Liver (tissue), 8 donors: ENCODE measurements at regions not wholly inside any gene's neighbourhood (a gene's known extent, or its start where the extent isn't known, plus 50 kb on each side); places are given as distances from the start of the nearest gene placed in this dataset.

ENCODE experiments used
- DNase-seq: peaks from one replicate; pipeline ENCODE4 v3.0.0-alpha.2; 2017; ENCODE audit warnings: low spot score
- H3K27ac ChIP-seq, 2 donors: one replicate each; pipeline ENCODE4 v1.7.0; 2013; ENCODE audit warnings: inconsistent platforms in 2 of 2, low read length in 2 of 2, control low read depth in 1 of 2, low read depth in 1 of 2, mild to moderate bottlenecking in 1 of 2
- H3K27me3 ChIP-seq, 4 donors: one replicate each; pipeline versions ENCODE4 v1.6.1 to v1.7.0; 2013; ENCODE audit warnings: low read length in 3 of 4, inconsistent platforms in 1 of 4, mild to moderate bottlenecking in 1 of 4, moderate library complexity in 1 of 4; ENCODE audit not compliant: control insufficient read depth in 4 of 4, insufficient read depth in 4 of 4
- H3K36me3 ChIP-seq, 4 donors: one replicate each; pipeline versions ENCODE4 v1.6.1 to v1.7.0; 2013; ENCODE audit warnings: low read length in 3 of 4, mild to moderate bottlenecking in 3 of 4, low read depth in 1 of 4, moderate library complexity in 1 of 4; ENCODE audit not compliant: control insufficient read depth in 4 of 4, insufficient read depth in 3 of 4
- H3K4me1 ChIP-seq, 4 donors: one replicate each; pipeline versions ENCODE4 v1.6.1 to v1.7.0; 2013; ENCODE audit warnings: low read length in 3 of 4, mild to moderate bottlenecking in 3 of 4, moderate library complexity in 1 of 4; ENCODE audit not compliant: control insufficient read depth in 4 of 4, insufficient read depth in 4 of 4
- H3K4me3 ChIP-seq, 3 donors: one replicate each; pipeline versions ENCODE4 v1.6.1 to v1.7.0; 2013; ENCODE audit warnings: low read length in 3 of 3, control low read depth in 1 of 3, low read depth in 1 of 3, mild to moderate bottlenecking in 1 of 3
- H3K9ac ChIP-seq, 2 donors: one replicate each; pipeline ENCODE4 v1.7.0; 2013; ENCODE audit warnings: low read length in 2 of 2, mild to moderate bottlenecking in 2 of 2, moderate library complexity in 2 of 2, control low read depth in 1 of 2, low read depth in 1 of 2
- H3K9me3 ChIP-seq, 4 donors: one replicate each; pipeline versions ENCODE4 v1.6.1 to v1.7.0; 2013; ENCODE audit warnings: low read length in 3 of 4; ENCODE audit not compliant: control insufficient read depth in 4 of 4
- EGR1 ChIP-seq, 2 donors: IDR thresholded peaks; 2 replicates each; pipeline ENCODE4 v1.6.1; 2016 to 2018; ENCODE audit warnings: antibody characterized with exemption in 2 of 2, low read depth in 2 of 2
- FOXA1 ChIP-seq: IDR thresholded peaks from 2 replicates; pipeline ENCODE4 v1.6.1; 2016; ENCODE audit warnings: antibody characterized with exemption
- FOXA2 ChIP-seq: IDR thresholded peaks from 2 replicates; pipeline ENCODE4 v1.6.1; 2016; ENCODE audit warnings: antibody characterized with exemption
- GABPA ChIP-seq, 2 donors: IDR thresholded peaks in 1 of 2; conservative IDR thresholded peaks in 1 of 2; 2 replicates each; pipeline ENCODE4 v1.6.1; 2016; ENCODE audit warnings: antibody characterized with exemption in 2 of 2, mild to moderate bottlenecking in 1 of 2, moderate library complexity in 1 of 2
- HNF4A ChIP-seq, 2 donors: conservative IDR thresholded peaks; 2 replicates each; pipeline ENCODE4 v1.6.1; 2016; ENCODE audit warnings: antibody characterized with exemption in 2 of 2, mild to moderate bottlenecking in 2 of 2
- JUND ChIP-seq, 2 donors: IDR thresholded peaks; 2 replicates each; pipeline ENCODE4 v1.6.1; 2016; ENCODE audit warnings: antibody characterized with exemption in 2 of 2
- NR2F2 ChIP-seq: IDR thresholded peaks from 2 replicates; pipeline ENCODE4 v1.6.1; 2016; ENCODE audit warnings: antibody characterized with exemption
- RAD21 ChIP-seq, 2 donors: IDR thresholded peaks; 2 replicates each; pipeline ENCODE4 v1.6.1; 2016; ENCODE audit warnings: antibody characterized with exemption in 2 of 2, mild to moderate bottlenecking in 2 of 2
- RXRA ChIP-seq, 2 donors: IDR thresholded peaks; 2 replicates each; pipeline ENCODE4 v1.6.1; 2017 to 2018; ENCODE audit warnings: antibody characterized with exemption in 2 of 2, mild to moderate bottlenecking in 1 of 2
- TAF1 ChIP-seq: conservative IDR thresholded peaks from 2 replicates; pipeline ENCODE4 v1.6.1; 2016; ENCODE audit warnings: antibody characterized with exemption, mild to moderate bottlenecking
- WGBS: extraction: QIAGEN DNeasy Blood & Tissue Kit; methylation state at CpG from one replicate; pipeline ENCODE4 v1.1.7; 2013; 5-methylcytosine and 5-hydroxymethylcytosine counted together
- TF ChIP-seq, protein P1 (sequence below): fragments of 150-350 bp; IDR thresholded peaks from 2 replicates; pipeline ENCODE4 v1.5.1; 2017; ENCODE audit warnings: improper control_type of control experiment, low read depth, low read length; ENCODE audit not compliant: missing input control
- TF ChIP-seq, protein P2 (sequence below): IDR thresholded peaks from 2 replicates; pipeline ENCODE4 v1.6.1; 2016; ENCODE audit warnings: antibody characterized with exemption
- TF ChIP-seq, protein P3 (sequence below): IDR thresholded peaks from 2 replicates; pipeline ENCODE4 v1.6.1; 2016; ENCODE audit warnings: antibody characterized with exemption
- TF ChIP-seq, protein P4 (sequence below): IDR thresholded peaks from 2 replicates; pipeline ENCODE4 v1.6.1; 2016; ENCODE audit warnings: antibody characterized with exemption
- TF ChIP-seq, protein P5 (sequence below): IDR thresholded peaks from 2 replicates; pipeline ENCODE4 v1.6.1; 2016; ENCODE audit warnings: antibody characterized with exemption, mild to moderate bottlenecking
- donor health status: healthy.
- donor health status: healthy.
- donor health status: healthy.
- donor health status: healthy.
- donor health status: healthy.

DNA sequence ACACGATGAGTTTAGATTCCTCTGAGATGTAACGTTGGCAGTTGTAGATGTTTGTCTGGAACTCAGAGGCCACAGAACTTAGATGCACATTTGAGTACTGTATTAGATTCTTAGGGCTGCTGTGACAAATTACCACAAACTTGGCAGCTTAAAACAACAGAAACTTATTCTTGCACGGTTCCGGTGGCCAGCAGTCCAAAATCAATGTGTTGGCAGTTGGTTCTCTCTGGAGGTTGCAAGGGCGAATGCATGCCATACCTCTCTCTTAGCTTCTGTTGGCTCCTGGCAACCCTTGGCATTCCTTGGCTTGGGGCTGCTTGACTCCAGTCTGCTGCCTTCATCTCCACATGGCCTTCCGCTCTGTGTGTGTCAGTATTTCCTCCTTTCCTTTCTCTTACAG is 118.9 kb downstream of the C12orf75 start (continued):
- TF ChIP-seq, protein P1, sequence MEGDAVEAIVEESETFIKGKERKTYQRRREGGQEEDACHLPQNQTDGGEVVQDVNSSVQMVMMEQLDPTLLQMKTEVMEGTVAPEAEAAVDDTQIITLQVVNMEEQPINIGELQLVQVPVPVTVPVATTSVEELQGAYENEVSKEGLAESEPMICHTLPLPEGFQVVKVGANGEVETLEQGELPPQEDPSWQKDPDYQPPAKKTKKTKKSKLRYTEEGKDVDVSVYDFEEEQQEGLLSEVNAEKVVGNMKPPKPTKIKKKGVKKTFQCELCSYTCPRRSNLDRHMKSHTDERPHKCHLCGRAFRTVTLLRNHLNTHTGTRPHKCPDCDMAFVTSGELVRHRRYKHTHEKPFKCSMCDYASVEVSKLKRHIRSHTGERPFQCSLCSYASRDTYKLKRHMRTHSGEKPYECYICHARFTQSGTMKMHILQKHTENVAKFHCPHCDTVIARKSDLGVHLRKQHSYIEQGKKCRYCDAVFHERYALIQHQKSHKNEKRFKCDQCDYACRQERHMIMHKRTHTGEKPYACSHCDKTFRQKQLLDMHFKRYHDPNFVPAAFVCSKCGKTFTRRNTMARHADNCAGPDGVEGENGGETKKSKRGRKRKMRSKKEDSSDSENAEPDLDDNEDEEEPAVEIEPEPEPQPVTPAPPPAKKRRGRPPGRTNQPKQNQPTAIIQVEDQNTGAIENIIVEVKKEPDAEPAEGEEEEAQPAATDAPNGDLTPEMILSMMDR = no peak

DNA sequence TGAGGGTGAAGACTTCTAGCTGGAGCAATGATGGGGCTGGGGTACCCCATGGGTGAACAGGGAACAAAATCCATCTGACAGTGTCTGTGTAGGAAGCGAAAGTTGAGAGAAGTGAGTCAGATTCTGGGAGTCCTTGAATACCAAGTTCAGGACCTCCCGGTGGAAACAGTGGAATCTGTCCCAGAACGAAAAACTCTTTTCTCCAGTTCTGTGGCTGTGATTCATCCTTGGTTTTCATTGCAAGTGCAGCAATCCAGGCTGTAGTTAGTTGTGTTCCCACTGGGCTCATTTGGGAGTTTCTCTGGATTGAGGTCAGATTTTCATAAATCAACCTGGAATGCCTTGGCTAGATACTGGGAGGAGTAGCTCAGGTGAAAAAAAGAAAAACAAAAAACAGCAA is 120.7 kb downstream of the C12orf75 start:
- Histone ChIP-seq H3K9me3 (no peaks in the 10 kb centered on the region), H3K9ac (no peak overlapping the region), H3K27me3 (no peaks in the 10 kb centered on the region), H3K27ac (no peak overlapping the region), H3K4me3 (no peak overlapping the region), H3K4me1 (no peaks in the 10 kb centered on the region), H3K36me3 (no peaks in the 10 kb centered on the region)
- WGBS = 93% methylated on average over 3 of the region's 3 CpGs
- no peak for TF ChIP-seq GABPA (IDR thresholded peaks at IDR 0.05 in 1 of 2, conservative IDR thresholded peaks at IDR 0.05 in 1 of 2)
- TF ChIP-seq TAF1 = no peak
- TF ChIP-seq, protein P2, sequence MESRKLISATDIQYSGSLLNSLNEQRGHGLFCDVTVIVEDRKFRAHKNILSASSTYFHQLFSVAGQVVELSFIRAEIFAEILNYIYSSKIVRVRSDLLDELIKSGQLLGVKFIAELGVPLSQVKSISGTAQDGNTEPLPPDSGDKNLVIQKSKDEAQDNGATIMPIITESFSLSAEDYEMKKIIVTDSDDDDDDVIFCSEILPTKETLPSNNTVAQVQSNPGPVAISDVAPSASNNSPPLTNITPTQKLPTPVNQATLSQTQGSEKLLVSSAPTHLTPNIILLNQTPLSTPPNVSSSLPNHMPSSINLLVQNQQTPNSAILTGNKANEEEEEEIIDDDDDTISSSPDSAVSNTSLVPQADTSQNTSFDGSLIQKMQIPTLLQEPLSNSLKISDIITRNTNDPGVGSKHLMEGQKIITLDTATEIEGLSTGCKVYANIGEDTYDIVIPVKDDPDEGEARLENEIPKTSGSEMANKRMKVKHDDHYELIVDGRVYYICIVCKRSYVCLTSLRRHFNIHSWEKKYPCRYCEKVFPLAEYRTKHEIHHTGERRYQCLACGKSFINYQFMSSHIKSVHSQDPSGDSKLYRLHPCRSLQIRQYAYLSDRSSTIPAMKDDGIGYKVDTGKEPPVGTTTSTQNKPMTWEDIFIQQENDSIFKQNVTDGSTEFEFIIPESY = no peak
- no peak for TF ChIP-seq RXRA (IDR thresholded peaks at IDR 0.05)
- TF ChIP-seq EGR1 (IDR thresholded peaks at IDR 0.05; ENCODE audit: low read depth in 2 of 2) = no peak
- no peak for TF ChIP-seq JUND (IDR thresholded peaks at IDR 0.05)
- no peak for DNase-seq

DNA sequence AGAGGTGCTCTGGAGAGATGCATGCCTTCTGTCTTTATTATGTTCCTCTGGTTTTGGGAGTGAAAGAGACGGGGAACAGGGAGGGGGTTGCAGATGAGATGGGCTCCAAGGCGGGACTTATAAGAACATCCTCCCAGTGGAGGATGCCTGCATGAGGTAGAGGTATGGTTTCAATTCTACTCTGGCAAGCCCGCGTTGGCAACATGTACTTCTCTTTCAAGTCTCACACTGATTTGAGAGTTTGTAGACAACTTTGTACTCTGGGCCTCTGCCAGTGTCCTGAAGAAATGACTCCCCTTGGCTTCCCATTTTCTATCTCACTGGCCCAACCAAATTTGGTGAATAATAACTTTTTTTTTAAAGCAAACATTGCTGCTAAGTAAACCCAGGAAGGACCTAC is 121.3 kb downstream of the C12orf75 start:
- no peak for DNase-seq
- 56% methylated on average over 4 of the region's 4 CpGs for WGBS
- H3K4me1 ChIP-seq = no peaks in the 10 kb centered on the region
- no peaks in the 10 kb centered on the region for H3K9me3 ChIP-seq
- no peak overlapping the region for H3K9ac ChIP-seq
- H3K4me3 ChIP-seq = no peak overlapping the region
- H3K27ac ChIP-seq = no peak overlapping the region
- H3K36me3 ChIP-seq = no peaks in the 10 kb centered on the region
- no peaks in the 10 kb centered on the region for H3K27me3 ChIP-seq
- TF ChIP-seq NR2F2 (no peak), FOXA1 (no peak), GABPA (IDR thresholded peaks at IDR 0.05 in 1 of 2, conservative IDR thresholded peaks at IDR 0.05 in 1 of 2) (no peak), FOXA2 (no peak), HNF4A (conservative IDR thresholded peaks at IDR 0.05) (no peak), RAD21 (IDR thresholded peaks at IDR 0.05) (no peak), JUND (IDR thresholded peaks at IDR 0.05) (no peak)
- TF ChIP-seq, protein P3, sequence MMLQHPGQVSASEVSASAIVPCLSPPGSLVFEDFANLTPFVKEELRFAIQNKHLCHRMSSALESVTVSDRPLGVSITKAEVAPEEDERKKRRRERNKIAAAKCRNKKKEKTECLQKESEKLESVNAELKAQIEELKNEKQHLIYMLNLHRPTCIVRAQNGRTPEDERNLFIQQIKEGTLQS = no peak
- TF ChIP-seq, protein P1 = no peak
- TF ChIP-seq, protein P4, sequence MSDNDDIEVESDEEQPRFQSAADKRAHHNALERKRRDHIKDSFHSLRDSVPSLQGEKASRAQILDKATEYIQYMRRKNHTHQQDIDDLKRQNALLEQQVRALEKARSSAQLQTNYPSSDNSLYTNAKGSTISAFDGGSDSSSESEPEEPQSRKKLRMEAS = no peak
- TF ChIP-seq, protein P5, sequence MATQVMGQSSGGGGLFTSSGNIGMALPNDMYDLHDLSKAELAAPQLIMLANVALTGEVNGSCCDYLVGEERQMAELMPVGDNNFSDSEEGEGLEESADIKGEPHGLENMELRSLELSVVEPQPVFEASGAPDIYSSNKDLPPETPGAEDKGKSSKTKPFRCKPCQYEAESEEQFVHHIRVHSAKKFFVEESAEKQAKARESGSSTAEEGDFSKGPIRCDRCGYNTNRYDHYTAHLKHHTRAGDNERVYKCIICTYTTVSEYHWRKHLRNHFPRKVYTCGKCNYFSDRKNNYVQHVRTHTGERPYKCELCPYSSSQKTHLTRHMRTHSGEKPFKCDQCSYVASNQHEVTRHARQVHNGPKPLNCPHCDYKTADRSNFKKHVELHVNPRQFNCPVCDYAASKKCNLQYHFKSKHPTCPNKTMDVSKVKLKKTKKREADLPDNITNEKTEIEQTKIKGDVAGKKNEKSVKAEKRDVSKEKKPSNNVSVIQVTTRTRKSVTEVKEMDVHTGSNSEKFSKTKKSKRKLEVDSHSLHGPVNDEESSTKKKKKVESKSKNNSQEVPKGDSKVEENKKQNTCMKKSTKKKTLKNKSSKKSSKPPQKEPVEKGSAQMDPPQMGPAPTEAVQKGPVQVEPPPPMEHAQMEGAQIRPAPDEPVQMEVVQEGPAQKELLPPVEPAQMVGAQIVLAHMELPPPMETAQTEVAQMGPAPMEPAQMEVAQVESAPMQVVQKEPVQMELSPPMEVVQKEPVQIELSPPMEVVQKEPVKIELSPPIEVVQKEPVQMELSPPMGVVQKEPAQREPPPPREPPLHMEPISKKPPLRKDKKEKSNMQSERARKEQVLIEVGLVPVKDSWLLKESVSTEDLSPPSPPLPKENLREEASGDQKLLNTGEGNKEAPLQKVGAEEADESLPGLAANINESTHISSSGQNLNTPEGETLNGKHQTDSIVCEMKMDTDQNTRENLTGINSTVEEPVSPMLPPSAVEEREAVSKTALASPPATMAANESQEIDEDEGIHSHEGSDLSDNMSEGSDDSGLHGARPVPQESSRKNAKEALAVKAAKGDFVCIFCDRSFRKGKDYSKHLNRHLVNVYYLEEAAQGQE = no peak
